NCI-H1092 (cell line): ENCODE measurements at regions not wholly inside any gene's neighbourhood (a gene's known extent, or its start where the extent isn't known, plus 50 kb on each side); places are given as distances from the start of the nearest gene placed in this dataset.

ENCODE experiments used
- DNase-seq: peaks from one replicate; lab custom pipeline; 2025; lab: John Stamatoyannopoulos, UW

DNA sequence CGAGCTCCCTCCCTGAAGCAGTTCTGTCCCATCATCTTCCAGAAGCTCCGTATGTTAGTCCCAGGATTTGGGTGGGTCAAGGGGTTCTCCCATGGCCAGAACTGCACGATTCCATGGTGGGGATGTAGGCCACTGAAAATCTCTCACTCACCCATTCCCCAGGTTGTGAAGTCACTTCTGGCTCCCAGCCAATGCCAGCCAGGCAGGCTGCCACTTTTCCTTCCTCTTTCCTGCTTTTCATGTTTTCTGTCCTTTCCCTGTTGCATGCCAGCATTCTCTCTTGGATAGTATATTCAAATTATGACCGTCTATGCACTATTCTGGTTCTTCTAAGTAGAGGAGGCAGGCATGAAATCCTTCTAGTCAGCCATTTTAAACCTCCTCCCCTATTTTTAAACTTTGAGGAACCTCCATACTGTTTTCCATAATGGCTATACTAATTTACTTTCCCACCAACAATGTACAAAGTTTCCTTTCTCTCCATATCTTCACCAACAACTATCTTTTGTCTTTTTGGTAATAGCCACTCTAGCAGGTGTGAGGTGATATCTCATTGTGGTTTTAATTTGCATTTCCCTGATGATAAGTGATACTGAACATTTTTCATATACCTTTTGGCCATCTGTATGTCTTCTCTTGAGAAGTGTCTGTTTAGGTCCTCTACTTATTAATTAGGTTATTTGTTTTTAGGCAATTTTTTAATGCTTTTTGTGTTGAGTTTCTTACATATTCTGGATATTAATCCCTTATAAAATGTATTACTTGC lies 182.1 kb upstream of the TET2 start:
- DNase-seq, result no peak

DNA sequence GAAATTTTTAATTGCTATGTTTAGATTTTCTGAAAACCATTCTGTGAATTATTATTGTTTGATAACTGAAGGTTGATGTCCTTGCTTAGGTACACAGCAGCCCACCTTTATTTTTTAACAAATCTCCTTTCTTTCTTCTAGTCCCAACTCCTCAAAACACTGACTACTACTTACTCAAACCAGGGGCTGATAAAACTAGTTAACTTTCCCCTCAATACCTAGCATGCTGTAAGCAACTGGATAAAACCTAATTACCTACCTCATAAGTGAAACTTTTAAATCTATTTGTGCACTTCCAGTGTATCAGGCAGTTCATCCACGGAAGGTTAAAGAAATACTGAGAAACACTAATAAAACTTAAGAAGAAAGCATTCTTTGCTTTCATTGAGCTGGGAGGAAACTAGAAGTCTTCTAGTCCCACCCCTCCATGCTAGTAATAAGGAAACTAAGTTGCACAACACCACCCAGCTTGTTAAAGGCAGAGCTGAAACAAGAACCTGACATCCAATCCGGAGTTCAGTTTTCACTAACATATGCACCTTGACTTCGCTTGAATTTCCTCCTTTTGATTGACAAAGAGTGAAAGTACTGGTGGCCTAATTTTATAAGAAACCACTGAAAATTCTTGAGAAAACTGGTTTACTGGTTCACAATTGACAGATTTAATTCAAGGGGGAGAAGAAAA lies 180.2 kb upstream of the TET2 start:
- DNase-seq, result no peak

DNA sequence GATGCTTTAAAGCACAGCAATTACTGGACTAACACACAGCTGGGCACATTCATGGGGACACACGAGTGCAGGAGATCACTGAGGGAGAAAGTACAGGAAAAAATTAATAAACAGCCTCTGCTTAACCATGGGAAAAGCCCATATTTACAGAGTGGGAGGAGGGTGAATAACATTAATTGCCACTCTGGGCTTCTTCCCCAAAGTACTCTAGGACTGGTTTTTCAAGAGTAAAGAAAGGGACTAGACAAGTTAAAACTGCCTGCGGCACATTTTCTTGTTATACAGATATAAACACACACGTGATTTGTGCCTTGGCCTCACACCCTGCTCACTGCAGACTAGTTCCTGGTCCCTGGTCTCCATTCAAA lies 179.7 kb upstream of the TET2 start:
- no peak for DNase-seq

DNA sequence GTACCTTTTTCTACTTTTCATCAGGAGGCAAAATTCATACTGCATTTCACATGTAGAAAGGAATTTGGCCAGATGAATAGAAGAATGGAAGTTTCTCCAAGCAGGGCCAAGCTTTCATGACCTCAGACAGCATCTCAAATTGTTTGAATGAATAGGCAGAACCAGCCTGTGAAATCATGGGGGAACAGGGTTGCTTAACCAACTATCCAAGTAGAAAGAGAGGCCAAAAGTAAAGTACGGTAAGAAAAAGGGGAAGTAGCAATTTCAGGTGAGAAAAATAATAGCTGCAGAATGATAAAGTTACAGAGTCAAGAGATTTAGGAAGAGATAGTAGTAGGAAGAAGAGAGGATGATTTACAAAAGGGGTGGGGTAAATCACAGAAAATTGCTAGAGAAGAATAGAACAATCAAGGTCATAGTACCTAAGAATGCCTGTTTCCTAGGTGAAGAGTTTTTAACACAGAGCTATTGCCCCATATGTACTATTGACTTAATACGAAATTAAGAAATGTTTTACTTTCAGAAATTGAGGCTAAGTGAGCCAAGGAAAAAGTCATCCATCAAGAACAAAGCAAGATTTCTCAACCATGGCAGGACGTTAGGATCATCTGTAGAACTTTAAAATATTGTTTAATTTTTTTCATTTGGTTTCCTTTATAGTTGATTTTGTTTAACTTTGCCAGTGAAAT lies 177.1 kb upstream of the TET2 start:
- no peak for DNase-seq

DNA sequence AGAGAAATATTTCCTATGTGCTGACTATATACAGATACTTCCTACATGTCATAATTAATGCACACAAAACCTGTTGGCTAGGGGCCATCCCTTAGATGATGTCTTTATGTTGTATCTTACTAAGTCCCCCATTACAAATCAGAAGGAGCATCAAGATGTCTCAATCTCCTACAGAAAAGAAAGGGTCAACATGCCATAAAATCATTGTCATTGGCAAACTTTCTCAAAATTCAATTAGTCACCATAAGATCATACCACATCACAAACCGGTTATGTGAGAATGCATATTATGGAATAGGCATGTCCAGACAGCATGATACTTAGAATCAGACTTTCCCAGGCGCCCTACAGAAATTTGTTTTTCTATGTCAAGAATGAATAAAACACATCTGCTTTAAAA lies 175.2 kb upstream of the TET2 start:
- no peak for DNase-seq

DNA sequence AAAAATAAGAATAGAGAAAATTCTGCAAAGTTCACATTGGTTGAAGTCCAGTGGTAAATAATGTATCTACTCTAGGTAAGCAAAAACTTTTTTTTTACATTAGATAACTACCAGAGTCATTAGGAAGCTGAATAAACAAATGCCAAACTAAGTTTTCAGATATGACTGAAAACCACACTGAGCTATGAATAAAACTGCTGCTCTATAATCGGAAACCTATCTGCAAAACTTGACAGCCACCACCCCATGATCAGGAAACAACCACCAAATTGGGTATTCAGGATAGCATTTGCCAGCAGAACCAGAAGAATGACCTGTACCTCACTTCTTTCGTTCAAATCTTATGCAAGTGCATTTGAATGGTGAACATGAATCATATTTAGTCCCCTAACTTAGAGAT lies 173.0 kb upstream of the TET2 start:
- DNase-seq, result no peak

DNA sequence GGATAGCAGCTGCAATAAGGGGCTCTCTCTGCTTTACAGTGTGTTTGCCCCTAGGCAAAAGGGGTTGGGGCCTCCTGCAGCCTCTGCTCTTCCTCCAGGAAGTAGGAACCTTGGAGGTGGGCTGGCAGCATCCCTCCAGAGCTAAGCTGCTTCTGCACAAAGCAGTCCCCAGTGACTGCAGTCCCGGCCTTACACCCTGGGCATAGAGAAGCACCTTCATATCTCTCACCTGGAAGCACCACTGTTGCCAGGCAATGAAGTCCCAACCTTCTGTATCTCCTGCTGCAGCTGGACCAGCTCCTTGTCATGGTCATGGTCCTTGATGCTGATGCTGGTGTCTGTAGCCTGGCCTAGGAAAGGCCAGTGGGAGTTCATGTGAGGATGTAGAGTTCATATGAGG lies 171.1 kb upstream of the TET2 start:
- DNase-seq, result no peak

DNA sequence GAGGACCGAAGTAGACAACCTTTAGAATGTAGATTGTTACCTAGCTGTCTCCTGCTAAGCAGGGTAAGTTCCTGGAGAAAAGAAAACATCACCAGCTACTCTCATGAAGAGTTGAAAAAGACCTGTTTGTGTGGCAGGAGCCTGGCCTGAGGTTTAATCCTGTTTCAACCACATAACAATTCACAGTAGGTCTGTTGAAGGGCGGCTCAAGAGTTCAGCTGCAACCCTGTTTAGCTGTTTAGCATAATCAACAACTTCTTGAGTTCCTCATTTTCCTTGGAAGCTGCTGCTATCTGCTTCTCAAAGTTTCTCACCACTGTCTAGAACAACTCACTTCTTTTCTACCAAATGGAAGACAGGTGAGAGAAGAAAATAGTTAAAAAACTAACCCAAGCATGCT lies 170.4 kb upstream of the TET2 start:
- DNase-seq, result no peak

DNA sequence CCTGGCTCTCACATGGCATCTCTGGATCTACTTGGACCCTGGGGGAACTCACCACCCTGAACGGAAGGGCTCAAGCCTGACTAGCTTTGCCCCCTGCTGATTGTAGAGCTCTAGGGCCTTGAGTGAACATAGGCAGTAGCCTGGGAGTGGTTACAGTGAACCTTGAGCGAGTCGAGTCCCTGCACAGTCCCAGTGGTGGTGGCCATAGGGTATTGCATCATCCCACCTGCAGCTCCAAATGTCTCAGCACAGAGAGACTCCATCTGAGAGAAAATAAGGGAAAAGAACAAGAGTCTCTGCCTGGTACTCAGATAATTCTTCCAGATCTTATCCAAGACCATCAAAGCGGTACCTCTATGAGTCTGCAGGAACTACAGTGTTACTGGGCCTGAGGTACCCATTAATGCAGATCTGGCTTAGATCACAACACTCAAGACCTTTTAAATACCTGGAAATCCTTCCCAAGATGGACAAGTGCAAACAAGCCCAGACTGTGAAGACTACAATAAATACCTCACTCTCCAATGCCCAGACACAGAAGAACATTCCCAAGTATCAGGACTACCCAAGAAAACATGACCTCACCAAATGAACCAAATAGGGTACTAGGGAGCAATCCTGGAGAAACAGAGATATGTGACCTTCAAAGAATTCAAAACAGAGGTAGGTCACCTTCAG lies 167.5 kb upstream of the TET2 start:
- no peak for DNase-seq

DNA sequence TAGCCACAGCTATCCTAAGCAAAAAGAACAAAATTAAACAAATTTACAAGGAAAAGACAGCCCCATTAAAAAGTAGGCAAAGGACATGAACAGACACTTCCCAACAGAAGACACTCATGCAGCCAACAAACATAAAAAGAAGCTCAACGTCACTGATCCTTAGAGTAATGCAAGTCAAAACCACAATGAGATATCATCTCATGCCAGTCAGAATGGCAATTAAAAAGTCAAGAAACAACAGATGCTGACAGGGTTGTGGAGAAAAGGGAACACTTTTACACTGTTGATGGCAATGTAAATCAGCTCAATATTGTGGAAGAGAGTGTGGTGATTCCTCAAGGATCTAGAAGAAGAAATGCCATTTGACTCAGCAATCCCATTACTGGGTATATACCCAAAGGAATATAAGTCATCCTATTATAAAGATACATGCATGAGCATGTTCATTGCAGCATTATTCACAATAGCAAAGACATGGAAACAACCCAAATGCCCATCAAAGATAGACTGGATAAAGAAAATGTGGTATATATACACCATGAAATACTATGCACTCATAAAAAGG lies 163.0 kb upstream of the TET2 start:
- DNase-seq, result no peak

DNA sequence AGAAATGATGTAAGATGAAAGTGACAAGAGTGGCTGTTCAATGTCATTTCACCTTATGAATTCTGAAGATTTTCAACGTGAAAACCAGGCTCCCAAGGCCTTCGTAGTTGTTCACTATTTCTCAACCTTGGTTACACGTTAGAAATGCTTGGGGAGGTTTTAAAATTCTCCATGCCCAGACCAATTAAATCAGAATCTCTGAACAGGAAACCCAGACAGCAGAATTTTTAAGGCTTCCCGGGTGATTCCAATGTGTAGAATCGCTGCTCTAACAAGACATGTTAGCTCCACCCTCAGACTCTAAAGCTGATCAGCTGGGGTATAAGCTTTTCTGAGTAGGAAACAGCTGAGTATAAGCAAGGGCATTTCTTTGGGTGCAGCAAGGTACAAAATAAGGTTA lies 160.4 kb upstream of the TET2 start:
- DNase-seq, result no peak

DNA sequence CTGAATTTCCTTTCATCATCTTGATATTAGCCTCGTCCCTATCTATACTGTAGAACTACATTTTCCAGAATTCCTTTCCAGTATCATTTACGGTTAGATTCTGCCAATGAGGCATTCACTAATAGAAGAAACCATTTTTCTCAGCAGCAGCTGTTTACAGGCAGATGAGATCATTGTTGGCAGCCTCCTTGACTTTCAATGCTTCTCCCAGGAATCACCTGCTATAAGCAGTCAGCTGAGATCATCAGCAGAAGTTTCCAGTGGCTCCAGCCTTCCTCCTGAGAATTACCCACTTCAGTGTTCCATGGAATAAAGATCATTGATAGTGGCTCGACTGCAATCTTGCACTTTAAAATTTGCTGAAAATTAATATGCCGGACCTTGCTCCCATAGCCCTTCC lies 157.3 kb upstream of the TET2 start:
- peak; percentile 61 for DNase-seq

DNA sequence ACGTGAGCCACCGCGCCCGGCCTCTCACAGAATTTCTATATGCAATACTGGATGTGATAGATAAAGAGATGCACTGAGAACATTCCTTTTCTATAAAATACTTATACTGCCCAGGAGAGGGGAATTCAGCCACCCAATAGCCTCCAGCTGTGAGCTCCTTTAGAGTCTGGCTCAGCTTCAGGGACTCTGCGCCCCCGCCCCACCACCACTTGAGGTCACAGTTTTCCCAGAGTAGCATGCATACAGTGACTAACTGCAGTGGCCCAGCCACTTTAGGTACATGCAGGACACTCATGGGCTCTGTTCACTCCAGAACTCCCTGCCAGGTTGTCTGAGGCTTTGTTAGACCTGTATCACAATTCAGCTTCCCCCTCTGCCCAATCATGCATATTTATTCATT lies 144.4 kb upstream of the TET2 start:
- DNase-seq, result no peak

DNA sequence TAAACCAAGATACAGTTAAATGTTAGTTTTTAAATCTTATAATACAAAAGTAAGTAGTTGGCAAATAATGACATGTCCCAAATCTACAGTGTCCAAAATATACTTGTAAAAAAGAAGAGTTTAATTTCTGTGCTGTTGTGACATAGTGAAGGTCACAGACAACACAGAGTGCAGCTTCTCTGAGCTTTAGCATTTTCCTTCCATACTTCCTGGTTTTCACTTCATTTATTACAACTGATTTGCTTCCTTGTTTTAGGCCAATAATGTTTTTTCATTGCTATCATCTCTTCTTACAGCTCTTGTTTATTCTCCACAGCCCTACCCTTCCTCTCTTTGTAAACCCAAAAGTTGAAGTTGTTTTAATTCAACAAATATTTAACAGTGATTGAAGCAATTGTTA lies 132.4 kb upstream of the TET2 start:
- DNase-seq, result no peak

DNA sequence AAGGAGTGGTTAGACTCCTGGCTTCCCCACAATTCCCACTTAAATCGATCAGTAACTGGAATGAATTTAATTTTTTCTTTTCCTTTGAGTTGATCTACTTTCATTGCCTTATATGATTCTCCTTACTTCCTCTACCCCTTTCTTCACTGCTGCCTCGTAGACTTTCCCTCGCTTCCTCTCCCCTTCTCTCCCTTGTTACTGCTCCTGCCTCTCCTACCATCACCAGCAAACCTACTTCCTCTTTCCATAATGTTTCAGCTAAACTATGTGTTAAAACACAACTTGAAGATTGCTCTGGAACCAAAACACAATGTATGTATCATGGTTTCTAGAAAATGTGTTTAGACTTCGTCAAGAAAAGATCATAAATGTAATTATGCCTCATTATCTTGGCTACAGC lies 132.0 kb upstream of the TET2 start:
- DNase-seq, result no peak

DNA sequence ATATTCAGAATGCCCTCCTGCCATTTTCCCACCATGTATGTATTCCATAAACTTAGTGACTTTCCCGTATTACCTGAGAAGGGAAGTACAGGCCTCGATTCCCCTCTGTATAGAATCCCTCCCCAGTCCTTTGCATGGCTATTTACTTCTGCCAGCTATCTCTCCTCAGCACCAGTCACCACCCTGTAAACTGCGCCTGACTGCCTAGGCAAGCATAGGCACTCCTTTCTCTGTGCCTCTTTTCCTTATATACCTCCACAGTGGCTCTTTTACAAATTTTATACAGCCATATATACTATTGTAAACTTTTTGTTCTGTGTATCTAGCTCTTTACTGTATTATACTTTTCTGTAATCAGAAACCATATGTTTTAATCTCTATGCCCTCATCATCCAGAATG lies 130.9 kb upstream of the TET2 start:
- no peak for DNase-seq

DNA sequence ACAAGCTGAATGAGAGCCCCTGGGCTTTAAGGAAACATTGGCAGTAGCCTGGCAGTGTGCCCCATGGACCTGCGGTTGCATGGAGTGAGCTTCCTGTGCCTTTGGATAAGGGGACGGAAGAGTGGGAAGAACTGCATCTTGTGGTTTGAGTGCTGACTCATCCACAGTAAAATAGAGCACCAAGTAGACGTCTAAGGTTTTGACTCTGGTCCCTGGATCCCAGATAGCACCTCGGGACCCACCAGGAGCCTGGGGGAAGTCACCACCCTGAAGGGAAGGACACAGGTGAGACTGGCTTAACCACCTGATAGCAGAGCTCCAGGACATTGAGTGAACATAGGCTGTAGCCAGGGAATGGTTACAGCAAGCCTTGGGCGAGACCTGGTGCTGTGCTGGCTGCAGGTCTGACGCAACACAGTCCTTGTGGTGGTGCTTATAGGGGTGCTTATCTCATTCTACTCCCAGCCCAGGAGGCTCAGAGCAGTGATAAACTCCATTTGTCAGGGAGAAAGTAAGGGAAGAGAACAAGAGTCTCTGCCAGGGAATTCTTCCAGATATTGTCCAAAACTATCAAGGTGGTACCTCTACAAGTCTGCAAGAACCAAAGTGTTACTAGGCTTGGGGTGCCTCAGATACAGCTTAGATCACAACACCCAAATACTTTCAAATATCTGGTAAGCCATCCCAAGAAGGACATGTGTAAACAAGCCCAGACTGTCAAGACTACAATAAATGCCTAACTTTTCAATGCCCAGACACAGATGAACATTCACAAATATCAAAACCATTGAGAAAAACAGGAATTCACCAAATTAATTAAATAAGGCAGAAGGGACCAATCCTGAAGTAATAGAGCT lies 123.6 kb upstream of the TET2 start:
- no peak for DNase-seq

DNA sequence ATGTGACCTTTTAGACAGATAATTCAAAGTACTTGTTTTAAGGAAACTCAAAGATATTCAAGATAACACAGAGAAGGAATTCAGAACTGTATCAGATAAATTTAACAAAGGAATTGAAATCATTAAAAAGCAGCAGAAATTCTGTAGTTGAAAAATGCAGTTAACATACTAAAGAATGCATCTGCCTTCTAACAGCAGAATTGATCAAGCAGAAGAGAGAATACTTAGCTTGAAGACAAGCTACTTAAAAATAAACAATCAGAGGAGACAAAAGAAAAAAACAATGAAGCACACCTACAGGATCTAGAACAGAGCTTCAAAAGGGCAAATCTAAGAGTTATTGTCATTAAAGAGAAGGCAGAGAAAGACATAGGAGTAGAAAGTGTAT lies 123.0 kb upstream of the TET2 start:
- no peak for DNase-seq

DNA sequence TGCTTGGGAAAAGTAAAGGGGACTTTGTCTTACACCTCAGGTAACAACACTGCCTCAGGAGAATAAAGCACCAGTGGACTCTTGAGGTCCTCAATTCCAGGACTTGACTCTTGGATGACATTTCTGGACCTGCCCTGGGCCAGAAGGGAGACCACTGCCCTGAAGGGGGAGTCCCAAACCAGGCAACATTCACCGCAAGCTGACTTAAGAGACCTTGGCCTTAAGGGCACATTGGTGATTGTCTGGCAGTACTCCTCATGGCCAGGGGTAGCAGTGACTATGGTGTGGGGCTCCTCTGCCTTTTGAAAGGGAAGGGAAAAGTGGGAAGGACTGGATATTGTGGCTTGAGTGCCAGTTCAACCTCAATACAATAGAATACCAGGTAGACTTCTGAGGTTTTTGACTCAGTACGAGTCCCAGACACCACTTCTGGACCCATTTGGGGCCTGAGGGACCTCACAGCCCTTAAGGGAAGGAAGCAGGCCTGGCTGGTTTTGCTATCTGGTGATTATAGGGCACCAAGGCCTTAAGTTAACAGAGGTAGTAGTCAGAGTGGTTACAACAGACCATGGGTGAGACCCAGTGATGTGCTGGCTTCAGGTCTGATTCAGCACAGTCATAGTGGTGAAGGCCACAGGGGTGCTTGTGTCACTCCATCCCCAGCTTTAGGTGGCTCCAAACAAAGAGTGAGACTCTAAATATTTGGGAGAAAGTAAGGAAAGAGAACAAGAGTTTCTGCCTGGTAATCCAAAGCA lies 121.2 kb upstream of the TET2 start:
- DNase-seq, result no peak

DNA sequence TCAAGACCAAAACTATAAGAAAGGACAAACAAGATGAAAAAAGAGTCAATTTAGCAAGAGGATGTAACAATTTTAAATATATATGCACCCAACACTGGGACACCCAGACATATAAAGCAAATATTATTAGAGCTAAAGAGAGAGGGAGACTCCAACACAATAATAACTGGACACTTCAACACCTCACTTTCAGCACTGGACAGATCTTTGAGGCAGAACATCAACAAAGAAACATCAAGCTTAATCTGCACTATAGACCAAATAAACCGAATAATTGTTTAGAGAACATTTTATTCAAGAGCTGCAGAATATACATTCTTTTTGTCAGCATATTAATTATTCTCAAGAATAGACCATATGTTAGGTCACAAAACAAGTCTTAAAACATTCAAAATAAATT lies 109.7 kb upstream of the TET2 start:
- no peak for DNase-seq

DNA sequence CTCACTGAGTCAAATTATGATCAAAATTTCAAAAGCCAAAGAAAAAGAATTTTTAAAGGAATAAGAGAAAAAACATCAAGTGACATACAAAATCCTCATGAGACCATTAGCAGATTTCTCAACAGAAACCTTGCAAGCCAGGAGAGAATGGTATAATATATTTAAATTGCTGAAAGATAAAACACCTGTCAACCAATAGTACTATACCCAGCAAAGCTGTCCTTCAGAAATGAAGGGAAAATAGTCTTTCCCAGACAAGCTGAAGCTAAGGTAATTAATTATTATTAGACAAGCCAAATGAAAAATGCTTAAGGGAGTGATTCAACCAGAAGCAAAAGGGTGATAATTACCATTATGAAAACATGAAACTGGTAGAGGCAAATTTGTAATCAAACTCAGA lies 104.2 kb upstream of the TET2 start:
- DNase-seq, result no peak
